ENCODE measurements at regions not wholly inside any gene's neighbourhood (a gene's known extent, or its start where the extent isn't known, plus 50 kb on each side); places are given as distances from the start of the nearest gene placed in this dataset.

- no peaks in the 10 kb centered on the region for H3K9me3 ChIP-seq (ENCODE audit: control insufficient read depth, insufficient read depth, low read length)
- H3K36me3 ChIP-seq (ENCODE audit: control insufficient read depth, insufficient read depth, low read length), result no peaks in the 10 kb centered on the region
- 83% methylated on average over 1 of the region's 2 CpGs for WGBS (ENCODE audit: insufficient coverage)
- H3K4me3 ChIP-seq (ENCODE audit: low read depth, low read length), result no peak overlapping the region
- no peak overlapping the region for H3K27ac ChIP-seq (ENCODE audit: low read depth, low read length)
- H3K4me1 ChIP-seq (ENCODE audit: control insufficient read depth, insufficient read depth, low read length), result no peaks in the 10 kb centered on the region
- no peak for DNase-seq (ENCODE audit: low read depth in 4 of 6, low spot score in 6 of 6)
- no peaks in the 10 kb centered on the region for H3K27me3 ChIP-seq (ENCODE audit: control insufficient read depth, insufficient read depth, low read length)
These were observed 646.2 kb upstream of the MIR17HG start for GRCh38 chr13:90701264-90701663.

GRCh38 chr13:90702050-90702449 is 645.4 kb upstream of the MIR17HG start:
- no peaks in the 10 kb centered on the region for H3K4me1 ChIP-seq (ENCODE audit: control insufficient read depth, insufficient read depth, low read length)
- 80% methylated on average over 1 of the region's 5 CpGs for whole genome bisulfite sequencing (ENCODE audit: insufficient coverage)
- DNase-seq (ENCODE audit: low read depth in 4 of 6, low spot score in 6 of 6), result no peak
- H3K27me3 ChIP-seq (ENCODE audit: control insufficient read depth, insufficient read depth, low read length), result no peaks in the 10 kb centered on the region
- H3K9me3 ChIP-seq (ENCODE audit: control insufficient read depth, insufficient read depth, low read length), result no peaks in the 10 kb centered on the region
- no peak overlapping the region for H3K4me3 ChIP-seq (ENCODE audit: low read depth, low read length)
- H3K27ac ChIP-seq (ENCODE audit: low read depth, low read length), result no peak overlapping the region
- no peaks in the 10 kb centered on the region for H3K36me3 ChIP-seq (ENCODE audit: control insufficient read depth, insufficient read depth, low read length)

- Histone ChIP-seq H3K36me3 (ENCODE audit: control insufficient read depth, insufficient read depth, low read length) (no peaks in the 10 kb centered on the region), H3K4me3 (ENCODE audit: low read depth, low read length) (no peak overlapping the region), H3K9me3 (ENCODE audit: control insufficient read depth, insufficient read depth, low read length) (no peaks in the 10 kb centered on the region), H3K27ac (ENCODE audit: low read depth, low read length) (no peak overlapping the region), H3K27me3 (ENCODE audit: control insufficient read depth, insufficient read depth, low read length) (no peaks in the 10 kb centered on the region), H3K4me1 (ENCODE audit: control insufficient read depth, insufficient read depth, low read length) (no peaks in the 10 kb centered on the region)
- WGBS (ENCODE audit: insufficient coverage), result no CpG with 5 or more reads among the region's 4 CpGs
- no peak for DNase-seq (ENCODE audit: low read depth in 4 of 6, low spot score in 6 of 6)
These were observed 640.9 kb upstream of the MIR17HG start for GRCh38 chr13:90706631-90707030.

GRCh38 chr13:90708128-90708527 is 639.4 kb upstream of the MIR17HG start:
- Histone ChIP-seq H3K4me1 (ENCODE audit: control insufficient read depth, insufficient read depth, low read length) (no peaks in the 10 kb centered on the region), H3K4me3 (ENCODE audit: low read depth, low read length) (no peak overlapping the region), H3K27ac (ENCODE audit: low read depth, low read length) (no peak overlapping the region), H3K36me3 (ENCODE audit: control insufficient read depth, insufficient read depth, low read length) (no peaks in the 10 kb centered on the region), H3K9me3 (ENCODE audit: control insufficient read depth, insufficient read depth, low read length) (no peaks in the 10 kb centered on the region), H3K27me3 (ENCODE audit: control insufficient read depth, insufficient read depth, low read length) (no peaks in the 10 kb centered on the region)
- peak in 1 of 6 donors; percentile 38 for DNase-seq (ENCODE audit: low read depth in 4 of 6, low spot score in 6 of 6)
- WGBS (ENCODE audit: insufficient coverage), result no CpG with 5 or more reads among the region's 1 CpG

- H3K27ac ChIP-seq (ENCODE audit: low read depth, low read length), result no peak overlapping the region
- H3K27me3 ChIP-seq (ENCODE audit: control insufficient read depth, insufficient read depth, low read length), result no peaks in the 10 kb centered on the region
- peak in 1 of 6 donors; percentile 82 for DNase-seq (ENCODE audit: low read depth in 4 of 6, low spot score in 6 of 6)
- H3K36me3 ChIP-seq (ENCODE audit: control insufficient read depth, insufficient read depth, low read length), result no peaks in the 10 kb centered on the region
- no peaks in the 10 kb centered on the region for H3K9me3 ChIP-seq (ENCODE audit: control insufficient read depth, insufficient read depth, low read length)
- no peaks in the 10 kb centered on the region for H3K4me1 ChIP-seq (ENCODE audit: control insufficient read depth, insufficient read depth, low read length)
- no CpG with 5 or more reads among the region's 1 CpG for WGBS (ENCODE audit: insufficient coverage)
- no peak overlapping the region for H3K4me3 ChIP-seq (ENCODE audit: low read depth, low read length)
These were observed 638.2 kb upstream of the MIR17HG start for GRCh38 chr13:90709319-90709718.

- Histone ChIP-seq H3K4me1 (ENCODE audit: control insufficient read depth, insufficient read depth, low read length) (no peaks in the 10 kb centered on the region), H3K9me3 (ENCODE audit: control insufficient read depth, insufficient read depth, low read length) (no peaks in the 10 kb centered on the region), H3K27ac (ENCODE audit: low read depth, low read length) (no peak overlapping the region), H3K36me3 (ENCODE audit: control insufficient read depth, insufficient read depth, low read length) (no peaks in the 10 kb centered on the region), H3K27me3 (ENCODE audit: control insufficient read depth, insufficient read depth, low read length) (no peaks in the 10 kb centered on the region), H3K4me3 (ENCODE audit: low read depth, low read length) (no peak overlapping the region)
- WGBS (ENCODE audit: insufficient coverage), result no CpG with 5 or more reads among the region's 5 CpGs
- peak in 2 of 6 donors; percentile 15 to 60 for DNase-seq (ENCODE audit: low read depth in 4 of 6, low spot score in 6 of 6)
These were observed 637.2 kb upstream of the MIR17HG start for GRCh38 chr13:90710164-90710759.

GRCh38 chr13:90713441-90714133 is 633.9 kb upstream of the MIR17HG start:
- DNase-seq (ENCODE audit: low read depth in 4 of 6, low spot score in 6 of 6), result no peak
- WGBS (ENCODE audit: insufficient coverage), result 100% methylated on average over 2 of the region's 4 CpGs
- no peaks in the 10 kb centered on the region for H3K27me3 ChIP-seq (ENCODE audit: control insufficient read depth, insufficient read depth, low read length)
- H3K4me1 ChIP-seq (ENCODE audit: control insufficient read depth, insufficient read depth, low read length), result no peaks in the 10 kb centered on the region
- H3K9me3 ChIP-seq (ENCODE audit: control insufficient read depth, insufficient read depth, low read length), result no peaks in the 10 kb centered on the region
- H3K27ac ChIP-seq (ENCODE audit: low read depth, low read length), result no peak overlapping the region
- no peak overlapping the region for H3K4me3 ChIP-seq (ENCODE audit: low read depth, low read length)
- H3K36me3 ChIP-seq (ENCODE audit: control insufficient read depth, insufficient read depth, low read length), result no peaks in the 10 kb centered on the region

- no peak overlapping the region for H3K27ac ChIP-seq (ENCODE audit: low read depth, low read length)
These were observed 632.0 kb upstream of the MIR17HG start for GRCh38 chr13:90715485-90715884.

GRCh38 chr13:90717451-90717936 is 630.0 kb upstream of the MIR17HG start:
- no peaks in the 10 kb centered on the region for H3K36me3 ChIP-seq (ENCODE audit: control insufficient read depth, insufficient read depth, low read length)
- H3K4me3 ChIP-seq (ENCODE audit: low read depth, low read length), result no peak overlapping the region
- no peaks in the 10 kb centered on the region for H3K27me3 ChIP-seq (ENCODE audit: control insufficient read depth, insufficient read depth, low read length)
- 15% methylated on average over 2 of the region's 3 CpGs for WGBS (ENCODE audit: insufficient coverage)
- no peaks in the 10 kb centered on the region for H3K9me3 ChIP-seq (ENCODE audit: control insufficient read depth, insufficient read depth, low read length)
- peak in 2 of 6 donors; percentile 55 to 77 for DNase-seq (ENCODE audit: low read depth in 4 of 6, low spot score in 6 of 6)
- H3K27ac ChIP-seq (ENCODE audit: low read depth, low read length), result no peak overlapping the region
- H3K4me1 ChIP-seq (ENCODE audit: control insufficient read depth, insufficient read depth, low read length), result no peaks in the 10 kb centered on the region

More at GRCh38 chr13:90715485-90715884, 632.0 kb upstream of the MIR17HG start:
- no peak overlapping the region for H3K4me3 ChIP-seq (ENCODE audit: low read depth, low read length)
- no peaks in the 10 kb centered on the region for H3K4me1 ChIP-seq (ENCODE audit: control insufficient read depth, insufficient read depth, low read length)
- no peaks in the 10 kb centered on the region for H3K27me3 ChIP-seq (ENCODE audit: control insufficient read depth, insufficient read depth, low read length)
- no peaks in the 10 kb centered on the region for H3K36me3 ChIP-seq (ENCODE audit: control insufficient read depth, insufficient read depth, low read length)
- WGBS (ENCODE audit: insufficient coverage), result no CpG with 5 or more reads among the region's 1 CpG
- no peaks in the 10 kb centered on the region for H3K9me3 ChIP-seq (ENCODE audit: control insufficient read depth, insufficient read depth, low read length)
- no peak for DNase-seq (ENCODE audit: low read depth in 4 of 6, low spot score in 6 of 6)

GRCh38 chr13:90719461-90719860 is 628.0 kb upstream of the MIR17HG start:
- no CpG with 5 or more reads among the region's 3 CpGs for WGBS (ENCODE audit: insufficient coverage)
- H3K9me3 ChIP-seq (ENCODE audit: control insufficient read depth, insufficient read depth, low read length), result no peaks in the 10 kb centered on the region
- no peaks in the 10 kb centered on the region for H3K4me1 ChIP-seq (ENCODE audit: control insufficient read depth, insufficient read depth, low read length)
- H3K36me3 ChIP-seq (ENCODE audit: control insufficient read depth, insufficient read depth, low read length), result no peaks in the 10 kb centered on the region
- H3K27ac ChIP-seq (ENCODE audit: low read depth, low read length), result no peak overlapping the region
- no peak overlapping the region for H3K4me3 ChIP-seq (ENCODE audit: low read depth, low read length)
- DNase-seq (ENCODE audit: low read depth in 4 of 6, low spot score in 6 of 6), result peak in 1 of 6 donors; percentile 84
- no peaks in the 10 kb centered on the region for H3K27me3 ChIP-seq (ENCODE audit: control insufficient read depth, insufficient read depth, low read length)

All from spinal cord (tissue), 9 donors.